ENCODE measurements at regions not wholly inside any gene's neighbourhood (a gene's known extent, or its start where the extent isn't known, plus 50 kb on each side); places are given as distances from the start of the nearest gene placed in this dataset.

GRCh38 chr2:65937379-65938160, 497.4 kb upstream of the MEIS1 start:
- H3K4me3 ChIP-seq (ENCODE audit: insufficient read depth, low read length, poor library complexity, severe bottlenecking) = no peak overlapping the region
- no peak overlapping the region for H2AFZ ChIP-seq (ENCODE audit: low read depth, low read length, severe bottlenecking)
- TF ChIP-seq CTCF (IDR thresholded peaks at IDR 0.05; ENCODE audit: insufficient read depth, low read length, poor library complexity, severe bottlenecking) (no peak), EZH2phosphoT487 (conservative IDR thresholded peaks at IDR 0.05; ENCODE audit: low read length) (no peak)
- no peak overlapping the region for H3K27ac ChIP-seq (ENCODE audit: low read depth, low read length)
- no peak overlapping the region for H3K4me2 ChIP-seq (ENCODE audit: low read depth, low read length, poor library complexity, severe bottlenecking)
- H3F3A ChIP-seq (ENCODE audit: insufficient read depth) = no peaks in the 10 kb centered on the region
- no peaks in the 10 kb centered on the region for H4K20me1 ChIP-seq (ENCODE audit: low read depth, low read length)
- no peaks in the 10 kb centered on the region for H3K36me3 ChIP-seq (ENCODE audit: low read length)
- no peaks in the 10 kb centered on the region for H3K9me3 ChIP-seq (ENCODE audit: insufficient read depth, low read length)
- H3K27me3 ChIP-seq (ENCODE audit: low read length) = no peaks in the 10 kb centered on the region
- H3K9me2 ChIP-seq (replicated peaks; ENCODE audit: insufficient read depth, low read length) = no peaks in the 10 kb centered on the region
- no peak overlapping the region for H3K9ac ChIP-seq (ENCODE audit: low read length)
- H3K79me2 ChIP-seq (ENCODE audit: insufficient read depth, low read length) = no peaks in the 10 kb centered on the region

GRCh38 chr2:65934992-65935629, 499.8 kb upstream of the MEIS1 start:
- no peaks in the 10 kb centered on the region for H3K79me2 ChIP-seq (ENCODE audit: insufficient read depth, low read length)
- no peaks in the 10 kb centered on the region for H3K9me2 ChIP-seq (replicated peaks; ENCODE audit: insufficient read depth, low read length)
- no peak for TF ChIP-seq EZH2phosphoT487 (conservative IDR thresholded peaks at IDR 0.05; ENCODE audit: low read length)
- TF ChIP-seq CTCF (IDR thresholded peaks at IDR 0.05; ENCODE audit: insufficient read depth, low read length, poor library complexity, severe bottlenecking) = no peak
- H3F3A ChIP-seq (ENCODE audit: insufficient read depth) = no peaks in the 10 kb centered on the region
- H3K4me3 ChIP-seq (ENCODE audit: insufficient read depth, low read length, poor library complexity, severe bottlenecking) = no peak overlapping the region
- no peak overlapping the region for H3K9ac ChIP-seq (ENCODE audit: low read length)
- H3K27me3 ChIP-seq (ENCODE audit: low read length) = no peaks in the 10 kb centered on the region
- H3K36me3 ChIP-seq (ENCODE audit: low read length) = no peaks in the 10 kb centered on the region
- H3K9me3 ChIP-seq (ENCODE audit: insufficient read depth, low read length) = no peaks in the 10 kb centered on the region
- H3K27ac ChIP-seq (ENCODE audit: low read depth, low read length) = no peak overlapping the region
- H3K4me2 ChIP-seq (ENCODE audit: low read depth, low read length, poor library complexity, severe bottlenecking) = no peak overlapping the region
- H2AFZ ChIP-seq (ENCODE audit: low read depth, low read length, severe bottlenecking) = no peak overlapping the region
- no peaks in the 10 kb centered on the region for H4K20me1 ChIP-seq (ENCODE audit: low read depth, low read length)

GRCh38 chr2:65932571-65932970, 500.2 kb upstream of the SPRED2 start:
- H3K9ac ChIP-seq (ENCODE audit: low read length) = no peak overlapping the region
- H3F3A ChIP-seq (ENCODE audit: insufficient read depth) = no peaks in the 10 kb centered on the region
- H3K36me3 ChIP-seq (ENCODE audit: low read length) = no peaks in the 10 kb centered on the region
- TF ChIP-seq CTCF (IDR thresholded peaks at IDR 0.05; ENCODE audit: insufficient read depth, low read length, poor library complexity, severe bottlenecking) (no peak), EZH2phosphoT487 (conservative IDR thresholded peaks at IDR 0.05; ENCODE audit: low read length) (no peak)
- H2AFZ ChIP-seq (ENCODE audit: low read depth, low read length, severe bottlenecking) = no peak overlapping the region
- H3K4me3 ChIP-seq (ENCODE audit: insufficient read depth, low read length, poor library complexity, severe bottlenecking) = no peak overlapping the region
- H4K20me1 ChIP-seq (ENCODE audit: low read depth, low read length) = no peaks in the 10 kb centered on the region
- H3K9me3 ChIP-seq (ENCODE audit: insufficient read depth, low read length) = no peaks in the 10 kb centered on the region
- no peaks in the 10 kb centered on the region for H3K79me2 ChIP-seq (ENCODE audit: insufficient read depth, low read length)
- H3K4me2 ChIP-seq (ENCODE audit: low read depth, low read length, poor library complexity, severe bottlenecking) = no peak overlapping the region
- H3K27ac ChIP-seq (ENCODE audit: low read depth, low read length) = no peak overlapping the region
- no peaks in the 10 kb centered on the region for H3K9me2 ChIP-seq (replicated peaks; ENCODE audit: insufficient read depth, low read length)
- H3K27me3 ChIP-seq (ENCODE audit: low read length) = no peaks in the 10 kb centered on the region
